IMR-90 (cell line): ENCODE measurements at regions not wholly inside any gene's neighbourhood (a gene's known extent, or its start where the extent isn't known, plus 50 kb on each side); places are given as distances from the start of the nearest gene placed in this dataset.

Source experiments
- ATAC-seq: fragments of 200-7000 bp; cut with Tn5 transposase; 2 replicates; pipeline ENCODE4 v1.9.1; 2020; ENCODE audit warnings: low read depth, mild to moderate bottlenecking, moderate library complexity
- BruUV-seq: library from RNA; stranded (reverse); fragments of 400-500 nt; replicated peaks from 2 replicates; lab custom pipeline; 2021; lab: Mats Ljungman, UMichigan
- CTCF ChIA-PET: fragments of 300-600 bp; formaldehyde crosslinking; extraction: SDS; loops from one replicate; lab custom pipeline; 2021; ENCODE audit warnings: antibody characterized with exemption; lab: Yijun Ruan, JAX
- POLR2A ChIA-PET: fragments of 300-600 bp; sonication (Branson Sonifier 250); formaldehyde crosslinking; loops from one replicate; lab custom pipeline; 2022; ENCODE audit warnings: antibody characterized with exemption; ENCODE audit not compliant: unreplicated experiment; lab: Charles Lee
- DNase-seq: peaks from one replicate; pipeline ENCODE4 v3.0.0; 2013
- H2AFZ ChIP-seq: replicated peaks from 2 replicates; pipeline ENCODE3; 2013; ENCODE audit warnings: low read length, mild to moderate bottlenecking; ENCODE audit not compliant: poor library complexity
- H2AK5ac ChIP-seq: 2 replicates; pipeline ENCODE4 v1.6.1; 2013; ENCODE audit warnings: low read depth, low read length, inconsistent platforms
- H2AK9ac ChIP-seq: replicated peaks from 2 replicates; pipeline ENCODE3; 2013; ENCODE audit warnings: mild to moderate bottlenecking, low read depth, low read length, moderate library complexity; ENCODE audit not compliant: poor library complexity
- H2BK120ac ChIP-seq: 2 replicates; pipeline ENCODE4 v1.6.1; 2013; ENCODE audit warnings: low read depth, low read length, inconsistent platforms
- H2BK15ac ChIP-seq: 3 replicates; pipeline ENCODE4 v1.6.1; 2013; ENCODE audit warnings: low read depth, low read length, inconsistent platforms
- H2BK20ac ChIP-seq: 2 replicates; pipeline ENCODE4 v1.6.1; 2013; ENCODE audit warnings: low read depth, mild to moderate bottlenecking, inconsistent platforms, low read length, moderate library complexity
- H2BK5ac ChIP-seq: 2 replicates; pipeline ENCODE4 v1.6.1; 2013; ENCODE audit warnings: mild to moderate bottlenecking, low read depth, low read length, inconsistent platforms; ENCODE audit not compliant: poor library complexity, severe bottlenecking
- H3K14ac ChIP-seq: replicated peaks from 2 replicates; pipeline ENCODE4 v1.6.1; 2013; ENCODE audit warnings: low read depth, low read length, inconsistent platforms
- H3K18ac ChIP-seq: 2 replicates; pipeline ENCODE4 v1.6.1; 2013; ENCODE audit warnings: low read depth, low read length, control low read depth
- H3K23ac ChIP-seq: 2 replicates; pipeline ENCODE4 v1.6.1; 2013; ENCODE audit warnings: low read depth, low read length, inconsistent platforms
- H3K27ac ChIP-seq: 2 replicates; pipeline ENCODE4 v1.5.1; 2013; ENCODE audit warnings: mild to moderate bottlenecking, control low read depth, low read length; ENCODE audit not compliant: insufficient read depth
- H3K27me3 ChIP-seq: 2 replicates; pipeline ENCODE4 v1.6.1; 2013; ENCODE audit warnings: low read length; ENCODE audit not compliant: control insufficient read depth, insufficient read depth
- H3K36me3 ChIP-seq: 2 replicates; pipeline ENCODE4 v1.6.1; 2013; ENCODE audit warnings: low read length, mixed read lengths; ENCODE audit not compliant: control insufficient read depth, insufficient read depth
- H3K4ac ChIP-seq: 2 replicates; pipeline ENCODE4 v1.6.1; 2013; ENCODE audit warnings: low read depth, low read length, inconsistent platforms
- H3K4me1 ChIP-seq: 2 replicates; pipeline ENCODE4 v1.6.1; 2013; ENCODE audit warnings: low read length, mixed read lengths; ENCODE audit not compliant: control insufficient read depth, insufficient read depth
- H3K4me2 ChIP-seq: 2 replicates; pipeline ENCODE4 v1.6.1; 2013; ENCODE audit warnings: low read depth, mild to moderate bottlenecking, control low read depth, low read length, moderate library complexity
- H3K4me3 ChIP-seq: 2 replicates; pipeline ENCODE4 v1.5.1; 2013; ENCODE audit warnings: low read depth, mild to moderate bottlenecking, control low read depth, low read length, moderate library complexity; ENCODE audit not compliant: insufficient read depth
- H3K56ac ChIP-seq: 2 replicates; pipeline ENCODE4 v1.6.1; 2013; ENCODE audit warnings: low read length, inconsistent platforms; ENCODE audit not compliant: insufficient read depth; ENCODE audit errors: extremely low read depth
- H3K79me1 ChIP-seq, 2 experiments: 2 replicates each; pipeline ENCODE4 v1.6.1; 2013; ENCODE audit warnings: low read length in 2 of 2, inconsistent platforms in 1 of 2, low read depth in 1 of 2
- H3K9ac ChIP-seq: 2 replicates; pipeline ENCODE4 v1.6.1; 2013; ENCODE audit warnings: low read depth, low read length, control low read depth
- H3K9me1 ChIP-seq: 2 replicates; pipeline ENCODE4 v1.6.1; 2013; ENCODE audit warnings: low read length, inconsistent platforms; ENCODE audit not compliant: insufficient read depth
- H3K9me3 ChIP-seq: 2 replicates; pipeline ENCODE4 v1.6.1; 2013; ENCODE audit warnings: low read length; ENCODE audit not compliant: control insufficient read depth, insufficient read depth
- H4K20me1 ChIP-seq: 2 replicates; pipeline ENCODE4 v1.6.1; 2013; ENCODE audit warnings: low read length, inconsistent platforms; ENCODE audit not compliant: insufficient read depth
- H4K5ac ChIP-seq: 2 replicates; pipeline ENCODE4 v1.6.1; 2013; ENCODE audit warnings: mild to moderate bottlenecking, low read depth, low read length, control low read depth
- H4K8ac ChIP-seq, 2 experiments: 2 replicates each; pipeline ENCODE4 v1.6.1; 2013; ENCODE audit warnings: low read depth in 2 of 2, low read length in 2 of 2, control low read depth in 1 of 2, inconsistent platforms in 1 of 2
- H4K91ac ChIP-seq: 2 replicates; pipeline ENCODE4 v1.6.1; 2013; ENCODE audit warnings: low read depth, low read length, inconsistent platforms; ENCODE audit not compliant: insufficient read depth
- BHLHE40 ChIP-seq: fragments of 150-350 bp; IDR thresholded peaks from 2 replicates; pipeline ENCODE4 v1.6.1; 2016; ENCODE audit warnings: mild to moderate bottlenecking, low read depth, low read length
- CEBPB ChIP-seq: IDR thresholded peaks from 2 replicates; pipeline ENCODE4 v1.6.1; 2012; ENCODE audit warnings: low read depth, low read length, improper control_type of control experiment
- CHD1 ChIP-seq: IDR thresholded peaks from 2 replicates; pipeline ENCODE4 v1.6.1; 2012; ENCODE audit warnings: low read depth, low read length, improper control_type of control experiment
- ELK1 ChIP-seq: fragments of 150-350 bp; IDR thresholded peaks from 2 replicates; pipeline ENCODE4 v1.6.1; 2016; ENCODE audit warnings: low read depth, mild to moderate bottlenecking, low read length, moderate library complexity, borderline replicate concordance
- FOS ChIP-seq: fragments of 150-350 bp; IDR thresholded peaks from 2 replicates; pipeline ENCODE4 v1.6.1; 2016; ENCODE audit warnings: low read depth, low read length
- MAFK ChIP-seq: IDR thresholded peaks from 2 replicates; pipeline ENCODE4 v1.6.1; 2012; ENCODE audit warnings: low read depth, low read length, improper control_type of control experiment
- MAZ ChIP-seq: IDR thresholded peaks from 2 replicates; pipeline ENCODE4 v1.6.1; 2012; ENCODE audit warnings: low read depth, mild to moderate bottlenecking, low read length, improper control_type of control experiment, moderate library complexity, borderline replicate concordance
- MXI1 ChIP-seq: IDR thresholded peaks from 2 replicates; pipeline ENCODE4 v1.6.1; 2012; ENCODE audit warnings: low read depth, mild to moderate bottlenecking, low read length, moderate library complexity, borderline replicate concordance
- NFE2L2 ChIP-seq: fragments of 150-350 bp; IDR thresholded peaks from 2 replicates; pipeline ENCODE4 v1.6.1; 2016; ENCODE audit warnings: low read depth, mild to moderate bottlenecking, low read length
- POLR2A ChIP-seq: IDR thresholded peaks from 2 replicates; pipeline ENCODE4 v1.6.1; 2012; ENCODE audit warnings: mild to moderate bottlenecking, low read depth, low read length
- RAD21 ChIP-seq: IDR thresholded peaks from 2 replicates; pipeline ENCODE4 v1.6.1; 2012; ENCODE audit warnings: low read length, improper control_type of control experiment
- RFX5 ChIP-seq: IDR thresholded peaks from 2 replicates; pipeline ENCODE4 v1.8.0; 2012; ENCODE audit warnings: low read depth, mild to moderate bottlenecking, low read length, moderate library complexity
- SMC3 ChIP-seq: fragments of 150-350 bp; IDR thresholded peaks from 2 replicates; pipeline ENCODE4 v1.6.1; 2016; ENCODE audit warnings: low read depth, mild to moderate bottlenecking, antibody characterized with exemption, low read length, moderate library complexity
- WGBS, 2 experiments: methylation state at CpG; one replicate each; pipeline versions ENCODE4 v1.1.5 to v1.1.7; 2013; ENCODE audit warnings: missing lambda C conversion rate in 2 of 2; ENCODE audit not compliant: insufficient read length in 1 of 2; ENCODE audit errors: extremely low coverage in 2 of 2; 5-methylcytosine and 5-hydroxymethylcytosine counted together
- dilution Hi-C: fragments of 300-500 bp; cut with HindIII; formaldehyde crosslinking; loops from one replicate; pipeline ENCODE4 v1.14.3; 2018; ENCODE audit warnings: low sequenced_read_pairs; ENCODE audit not compliant: unreplicated experiment
- in situ Hi-C: fragments of 300-500 bp; cut with MboI; formaldehyde crosslinking; loops from 3 replicates; pipeline ENCODE4 v1.14.3; 2019; ENCODE audit warnings: low sequenced_read_pairs, inconsistent platforms, mixed read lengths
- intact Hi-C: fragments of 100-400 bp; cut with micrococcal nuclease; formaldehyde crosslinking; loops from 2 replicates; pipeline ENCODE4 v1.10.0; 2022
- TF ChIP-seq, protein P1 (sequence below): conservative IDR thresholded peaks from 2 replicates; pipeline ENCODE4 v1.5.1; 2012; ENCODE audit warnings: mild to moderate bottlenecking, low read depth, low read length, improper control_type of control experiment

- DNase-seq (no peak), ATAC-seq (no peak)
- Histone ChIP-seq H3K4ac (no peak overlapping the region), H3K18ac (no peak overlapping the region), H4K8ac (no peak overlapping the region), H2BK5ac (no peak overlapping the region), H3K14ac (no peak overlapping the region), H2BK120ac (no peak overlapping the region), H4K91ac (no peak overlapping the region), H3K27me3 (no peaks in the 10 kb centered on the region; the same call in 1 of the 2 replicates), H3K4me1 (no peaks in the 10 kb centered on the region), H3K27ac (no peak overlapping the region), H3K9me3 (no peaks in the 10 kb centered on the region), H3K9me1 (no peaks in the 10 kb centered on the region), H2AK9ac (no peak overlapping the region), H3K9ac (no peak overlapping the region), H3K4me3 (no peak overlapping the region), H2BK20ac (no peak overlapping the region), H2BK15ac (no peak overlapping the region), H2AK5ac (no peak overlapping the region), H3K23ac (no peak overlapping the region), H3K79me1 (no peaks in the 10 kb centered on the region), H3K56ac (no peak overlapping the region), H4K5ac (no peak overlapping the region), H4K20me1 (no peaks in the 10 kb centered on the region), H3K36me3 (no peaks in the 10 kb centered on the region), H2AFZ (no peak overlapping the region), H3K4me2 (no peak overlapping the region)
- POLR2A ChIA-PET: no interaction called here
- intact Hi-C loops: no loop called here
- in situ Hi-C loops: no loop called here
- TF ChIP-seq MAZ (no peak), ELK1 (no peak), SMC3 (no peak), RFX5 (no peak), BHLHE40 (no peak), NFE2L2 (no peak), POLR2A (no peak), MXI1 (no peak), MAFK (no peak), CEBPB (no peak), CHD1 (no peak), FOS (no peak), RAD21 (no peak)
- TF ChIP-seq, protein P1, sequence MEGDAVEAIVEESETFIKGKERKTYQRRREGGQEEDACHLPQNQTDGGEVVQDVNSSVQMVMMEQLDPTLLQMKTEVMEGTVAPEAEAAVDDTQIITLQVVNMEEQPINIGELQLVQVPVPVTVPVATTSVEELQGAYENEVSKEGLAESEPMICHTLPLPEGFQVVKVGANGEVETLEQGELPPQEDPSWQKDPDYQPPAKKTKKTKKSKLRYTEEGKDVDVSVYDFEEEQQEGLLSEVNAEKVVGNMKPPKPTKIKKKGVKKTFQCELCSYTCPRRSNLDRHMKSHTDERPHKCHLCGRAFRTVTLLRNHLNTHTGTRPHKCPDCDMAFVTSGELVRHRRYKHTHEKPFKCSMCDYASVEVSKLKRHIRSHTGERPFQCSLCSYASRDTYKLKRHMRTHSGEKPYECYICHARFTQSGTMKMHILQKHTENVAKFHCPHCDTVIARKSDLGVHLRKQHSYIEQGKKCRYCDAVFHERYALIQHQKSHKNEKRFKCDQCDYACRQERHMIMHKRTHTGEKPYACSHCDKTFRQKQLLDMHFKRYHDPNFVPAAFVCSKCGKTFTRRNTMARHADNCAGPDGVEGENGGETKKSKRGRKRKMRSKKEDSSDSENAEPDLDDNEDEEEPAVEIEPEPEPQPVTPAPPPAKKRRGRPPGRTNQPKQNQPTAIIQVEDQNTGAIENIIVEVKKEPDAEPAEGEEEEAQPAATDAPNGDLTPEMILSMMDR: no peak
- WGBS, 2 experiments: 88% methylated on average over 19 of the region's 29 CpGs; no CpG with 5 or more reads in 1 of the 2 experiments
- CTCF ChIA-PET: no interaction called here
- no TSS peak for BruUV-seq
- dilution Hi-C loops: no loop called here
Observed at GRCh38 chr6:170221753-170222400, 69.0 kb downstream of the DLL1 start.
